GM18861 (cell line): ENCODE measurements at regions not wholly inside any gene's neighbourhood (a gene's known extent, or its start where the extent isn't known, plus 50 kb on each side); places are given as distances from the start of the nearest gene placed in this dataset.
"Not testable (repeated sequence)": the region's sequence is repeated elsewhere in the genome, so short reads cannot be mapped to it uniquely, and the experiment has no call there.

Experiments used
- ATAC-seq: cut with Tn5 transposase; IDR thresholded peaks from one replicate; pipeline ENCODE4 v1.9.1; 2021; ENCODE audit not compliant: unreplicated experiment

DNA sequence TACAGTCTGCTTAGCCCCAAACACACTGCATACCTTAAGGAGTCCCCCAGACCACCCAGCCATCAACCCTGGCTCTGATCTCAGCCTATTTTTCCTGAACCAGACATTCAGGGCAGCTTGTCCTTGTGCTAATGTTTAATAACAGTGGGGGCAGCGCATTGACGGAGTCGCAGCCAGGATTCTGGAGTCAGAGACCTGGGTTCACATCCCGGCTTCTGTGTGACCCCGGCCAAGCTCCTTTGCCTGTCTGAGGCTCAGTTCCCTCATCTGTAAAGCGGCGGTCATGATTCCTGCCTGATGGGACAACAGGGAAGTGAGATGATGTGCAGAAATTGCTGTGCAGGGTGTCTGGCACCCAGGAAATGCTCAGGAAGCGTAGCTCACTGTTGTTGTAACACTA lies 63.1 kb downstream of the MATN1 start:
- no peak for ATAC-seq

GRCh38 chr1:30659702-30660101 lies 63.7 kb downstream of the MATN1 start:
- ATAC-seq, result no peak

GRCh38 chr1:30658375-30658774 lies 65.0 kb downstream of the MATN1 start:
- not testable (repeated sequence) for ATAC-seq

DNA sequence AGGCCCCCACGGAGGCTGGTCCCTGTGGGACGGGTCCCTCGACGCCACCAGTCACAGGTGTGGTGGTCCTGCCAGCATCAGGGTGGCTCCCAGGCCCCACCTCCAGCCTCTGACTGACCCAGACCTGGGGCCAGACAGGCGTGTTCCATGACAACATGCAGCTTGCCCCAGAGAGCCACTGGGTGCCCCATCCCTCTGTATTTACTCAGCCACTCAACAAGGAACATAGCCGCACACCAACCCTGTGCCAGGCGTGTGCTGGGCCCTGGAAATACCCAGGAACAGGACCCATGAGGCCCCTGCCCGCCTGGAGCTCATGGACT lies 65.4 kb downstream of the MATN1 start:
- ATAC-seq, result no peak

DNA sequence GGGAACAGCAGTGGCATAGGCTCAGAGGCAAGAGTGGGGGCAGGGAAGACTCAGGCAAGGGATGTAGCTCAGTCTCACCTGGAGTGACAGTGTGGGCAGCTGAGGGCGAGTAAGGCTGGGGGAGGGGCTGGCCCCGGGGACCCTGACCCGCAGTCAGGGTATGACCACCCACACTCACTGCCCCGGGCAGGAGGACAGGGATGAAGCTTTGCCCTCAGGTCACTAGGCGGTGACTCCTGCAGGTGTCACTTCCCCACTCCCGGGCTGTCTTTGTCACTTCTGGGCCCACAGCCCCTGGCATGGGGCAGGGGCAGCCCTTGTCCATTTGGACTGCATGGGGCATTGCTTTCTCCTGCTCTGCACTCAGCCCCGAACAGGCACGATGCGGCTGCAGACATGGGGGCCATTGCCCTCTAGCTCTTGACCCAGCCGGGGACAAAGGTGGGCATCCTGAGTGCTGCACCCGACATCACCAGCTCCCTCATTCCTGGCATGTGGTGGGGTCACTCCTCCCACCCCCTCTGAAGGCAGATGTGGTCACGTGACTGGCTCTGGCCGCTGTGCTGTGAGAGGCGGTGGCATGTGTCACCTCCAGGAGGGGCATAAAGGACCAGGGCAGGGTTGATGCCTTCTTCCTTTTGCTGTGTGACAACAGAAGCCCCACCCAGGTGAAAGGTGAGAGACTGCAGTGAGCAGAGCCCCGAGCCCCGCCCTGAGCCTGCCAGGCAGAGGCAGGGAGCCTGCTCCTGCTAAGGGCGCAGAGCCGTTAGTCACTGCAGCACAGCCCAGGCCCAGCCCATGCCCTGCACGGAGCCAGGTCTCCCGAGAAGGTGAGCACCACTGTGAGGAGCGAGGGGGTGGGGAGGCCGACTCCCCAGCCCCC lies 66.0 kb downstream of the MATN1 start:
- no peak for ATAC-seq

DNA sequence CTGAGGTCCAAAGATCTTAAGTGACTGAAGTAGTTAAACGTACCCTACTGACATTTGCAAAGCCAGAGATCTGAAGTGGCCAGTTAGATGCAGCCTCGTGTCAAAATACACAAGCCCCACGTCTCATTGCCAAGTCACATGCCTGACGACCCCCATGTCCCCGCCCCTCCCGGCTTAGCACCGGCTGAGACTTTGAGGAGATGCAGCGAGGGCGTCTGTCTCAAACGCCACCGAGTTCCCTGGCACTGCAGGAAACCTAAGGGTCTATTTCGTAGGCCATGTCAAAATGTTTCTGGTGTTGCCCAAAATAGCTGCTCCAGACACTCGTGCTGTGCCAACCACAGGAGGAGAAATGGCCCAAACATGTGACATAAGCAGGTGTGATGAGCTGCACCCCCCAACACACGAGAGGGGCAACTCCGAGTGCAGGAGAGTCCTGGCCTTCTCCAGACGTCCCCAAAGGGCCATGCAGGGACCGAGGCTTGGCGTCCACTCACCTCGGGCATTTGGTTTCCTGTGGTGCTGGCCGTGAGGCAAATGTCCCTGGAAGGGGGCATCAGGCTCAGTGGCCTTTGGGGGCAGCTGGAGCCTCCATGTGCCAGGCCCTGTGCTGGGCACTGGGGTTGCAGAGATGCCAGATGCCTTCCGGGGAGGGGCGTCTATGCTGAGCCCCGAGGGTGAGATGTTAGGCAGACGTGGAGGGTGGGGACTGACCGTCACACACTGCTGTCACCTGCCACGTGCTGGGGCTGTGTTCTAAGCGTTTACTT lies 67.0 kb downstream of the MATN1 start:
- ATAC-seq, result no peak

- no peak for ATAC-seq
Measured at GRCh38 chr1:30655672-30656071, 67.7 kb downstream of the MATN1 start.

GRCh38 chr1:30654188-30654587 lies 69.2 kb downstream of the MATN1 start:
- ATAC-seq, result no peak

GRCh38 chr1:30652152-30652841 lies 71.1 kb downstream of the MATN1 start:
- no peak for ATAC-seq

- not testable (repeated sequence) for ATAC-seq
Measured at GRCh38 chr1:30651395-30651794, 72.0 kb downstream of the MATN1 start.

- no peak for ATAC-seq
Measured at GRCh38 chr1:30650968-30651320, 72.4 kb downstream of the MATN1 start.

DNA sequence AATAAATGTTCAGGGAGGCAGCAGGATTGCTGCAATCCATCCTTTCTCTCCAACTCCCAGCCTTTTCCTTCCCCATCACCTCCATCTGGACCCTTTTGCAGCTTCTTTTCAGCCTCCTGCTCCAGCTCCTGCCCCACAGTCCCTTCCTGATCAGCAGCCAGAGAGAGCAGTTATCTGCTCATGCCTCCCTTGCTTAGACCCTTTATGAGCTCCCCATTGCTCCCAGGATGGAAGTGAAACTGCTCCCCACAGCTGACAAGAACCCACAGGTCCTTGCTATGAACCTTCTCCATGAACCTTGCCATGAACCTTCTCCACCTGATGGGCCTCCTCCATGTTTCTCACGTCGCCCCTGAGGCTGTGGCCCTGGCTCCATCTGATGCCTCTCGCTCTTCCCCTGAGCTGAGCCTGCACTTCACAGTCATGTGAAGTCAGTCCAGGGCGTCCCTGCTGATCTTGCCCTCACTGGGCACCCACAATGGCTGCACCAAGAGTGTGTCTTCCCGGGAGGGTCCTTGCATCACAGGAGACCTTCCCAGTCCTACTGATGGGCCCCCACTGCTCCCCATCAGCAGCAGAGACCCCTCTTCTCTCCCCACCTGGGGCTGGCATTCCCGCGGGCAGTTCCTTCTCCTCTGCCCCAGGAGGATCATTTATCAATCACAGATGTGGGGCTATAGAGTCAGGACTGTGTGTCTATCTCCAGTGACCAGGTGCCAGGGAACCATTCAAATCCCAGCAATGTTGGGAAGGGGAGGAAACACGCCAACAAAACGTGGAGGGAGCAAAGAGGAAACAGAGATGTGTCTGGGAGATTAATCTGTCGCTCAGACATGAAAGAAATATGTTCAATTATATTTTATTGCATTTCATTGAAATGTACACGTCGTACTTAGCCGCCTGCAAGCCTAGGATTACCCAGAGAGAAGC lies 73.1 kb downstream of the MATN1 start:
- ATAC-seq, result no peak

GRCh38 chr1:30649321-30649991 lies 73.9 kb downstream of the MATN1 start:
- no peak for ATAC-seq

GRCh38 chr1:30648408-30649000 lies 74.9 kb downstream of the MATN1 start:
- no peak for ATAC-seq

DNA sequence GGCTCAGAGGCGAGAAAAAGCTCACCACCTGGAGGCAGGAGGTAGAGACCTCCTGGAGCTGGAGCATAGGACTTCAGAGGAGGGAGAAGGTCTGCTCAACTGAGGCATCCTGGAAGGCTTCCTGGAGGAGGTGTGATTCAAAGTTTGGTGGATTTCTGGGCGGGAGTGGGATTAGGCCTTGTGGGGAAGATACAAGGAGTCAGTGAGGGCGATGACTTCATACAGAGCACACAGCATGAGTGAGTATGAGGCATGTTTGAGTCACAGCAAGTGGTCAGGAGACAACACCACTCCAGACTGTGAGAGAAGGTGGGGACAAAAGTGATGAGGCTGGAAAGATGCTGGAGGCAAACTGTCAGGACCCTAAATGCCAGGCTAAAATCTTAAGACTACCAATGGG lies 77.6 kb downstream of the MATN1 start:
- ATAC-seq, result no peak

DNA sequence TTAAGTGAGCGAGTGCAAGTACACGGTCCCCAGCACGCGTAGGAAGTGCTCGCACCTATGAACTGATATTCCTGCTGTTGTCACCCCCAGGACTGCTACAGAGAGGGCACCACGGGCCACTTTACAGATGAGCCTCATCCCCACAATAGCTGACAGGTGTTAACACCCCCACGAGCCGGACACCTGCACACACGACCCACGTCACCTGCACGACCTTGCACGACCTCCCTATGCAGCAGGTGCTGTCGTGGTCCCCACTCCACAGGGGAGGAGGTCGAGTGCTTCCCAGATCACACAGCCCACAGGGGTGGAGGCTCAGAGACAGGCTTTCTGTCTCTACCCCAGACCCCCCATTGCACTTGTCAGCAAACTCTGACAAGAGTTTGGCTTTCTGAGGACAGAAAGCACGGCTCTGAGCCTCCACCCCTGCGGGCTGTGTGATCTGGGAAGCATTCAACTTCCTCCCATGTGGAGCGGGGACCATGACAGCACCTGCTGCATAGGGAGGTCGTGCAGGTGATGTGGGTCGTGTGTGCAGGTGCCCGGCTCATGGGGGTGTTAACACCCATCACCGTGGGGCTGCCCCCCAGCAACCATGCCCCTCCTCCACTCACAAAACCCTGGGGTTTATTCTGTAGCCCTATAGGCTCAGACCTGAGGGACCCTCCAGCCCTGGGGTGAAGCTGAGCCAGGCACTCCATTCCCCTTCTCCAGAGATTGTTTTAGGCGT lies 80.8 kb downstream of the MATN1 start:
- ATAC-seq, result no peak

- no peak for ATAC-seq
Measured at GRCh38 chr1:30641572-30642353, 81.6 kb downstream of the MATN1 start.

GRCh38 chr1:30639881-30640452 lies 83.4 kb downstream of the MATN1 start:
- ATAC-seq, result no peak
